DMS114 treated with DMSO at 0.1 percent for 48 hours (cell line): ENCODE measurements at regions not wholly inside any gene's neighbourhood (a gene's known extent, or its start where the extent isn't known, plus 50 kb on each side); places are given as distances from the start of the nearest gene placed in this dataset.
"Not testable (repeated sequence)": the region's sequence is repeated elsewhere in the genome, so short reads cannot be mapped to it uniquely, and the experiment has no call there.

Experiments used
- DNase-seq: peaks from one replicate; lab custom pipeline; 2025; ENCODE audit not compliant: unreplicated experiment; lab: John Stamatoyannopoulos, UW

GRCh38 chr1:157460381-157460780 is 91.9 kb downstream of the FCRL5 start:
- DNase-seq: no peak

DNA sequence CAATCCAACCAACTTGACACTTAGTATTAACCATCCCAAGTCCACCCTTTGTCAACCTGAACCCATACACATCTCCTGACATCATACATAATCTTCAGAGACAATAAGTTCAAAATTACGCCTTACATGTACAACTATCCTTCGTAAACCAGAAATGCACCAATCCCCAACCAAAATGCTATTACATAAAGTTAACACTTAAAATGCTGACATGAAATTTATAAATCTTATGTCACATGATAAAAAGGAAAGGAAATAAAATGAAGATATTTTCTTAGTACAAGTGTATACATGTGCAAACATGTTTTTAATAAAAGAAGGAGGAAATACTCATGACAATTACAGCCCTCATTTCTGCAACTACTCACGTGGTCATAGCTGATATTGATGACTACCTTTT is 95.0 kb downstream of the FCRL5 start:
- no peak for DNase-seq

DNA sequence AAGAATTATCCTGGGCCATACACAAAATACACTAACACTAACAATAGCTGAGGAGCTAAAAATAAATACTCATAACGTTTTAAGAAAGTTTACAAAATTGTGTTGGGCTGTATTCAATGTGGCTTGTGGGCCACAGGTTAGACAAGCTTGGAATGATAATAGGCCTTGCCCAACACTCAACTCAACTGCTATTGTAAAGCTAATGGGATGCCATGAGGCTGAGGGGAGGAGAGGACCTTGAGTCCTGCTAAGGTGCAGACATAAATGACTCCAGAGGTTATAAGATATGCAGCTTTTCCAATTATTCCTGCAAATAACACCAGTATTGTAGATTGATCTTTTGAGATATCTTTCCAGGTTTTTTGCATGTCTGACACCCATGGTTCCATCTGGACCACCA is 97.0 kb downstream of the FCRL5 start:
- DNase-seq: no peak

DNA sequence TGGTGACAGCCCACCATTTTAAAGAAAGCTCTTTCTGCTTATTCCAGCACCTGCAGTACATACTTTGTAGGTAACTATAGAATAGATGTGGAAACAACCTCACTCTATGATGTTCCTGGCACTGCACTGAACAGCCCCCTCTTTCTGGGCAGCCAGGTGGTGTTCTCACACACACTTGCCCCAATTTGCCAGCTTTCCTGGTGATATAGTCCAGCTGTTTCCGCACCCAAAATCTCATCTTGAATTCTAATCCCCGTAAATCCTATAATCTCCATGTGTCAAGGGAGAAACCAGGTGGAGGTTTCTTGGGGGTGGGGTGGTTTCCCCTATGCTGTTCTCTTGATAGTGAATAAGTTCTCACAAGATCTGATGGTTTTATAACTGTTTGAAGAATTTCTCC is 102.2 kb downstream of the FCRL5 start:
- DNase-seq: no peak

DNA sequence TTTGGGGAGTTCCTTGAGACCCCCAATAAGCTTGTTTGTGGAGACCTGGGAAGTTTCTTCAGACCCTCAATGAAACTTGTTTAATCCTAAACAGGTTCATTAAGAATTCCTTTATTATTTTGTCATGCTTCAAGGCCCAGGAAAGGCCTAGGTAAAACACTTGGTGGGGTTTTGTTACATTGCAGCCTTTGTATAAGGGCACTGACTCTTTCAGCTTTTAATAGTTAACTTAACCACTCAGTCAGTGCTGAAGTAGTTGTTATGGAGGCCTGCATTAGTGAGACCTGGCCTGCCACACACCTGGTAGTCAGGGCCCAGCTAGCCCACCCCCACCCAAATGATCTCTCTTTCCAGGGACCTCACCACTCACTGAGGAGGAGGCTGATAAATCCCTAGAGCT is 103.7 kb downstream of the FCRL5 start:
- no peak for DNase-seq

DNA sequence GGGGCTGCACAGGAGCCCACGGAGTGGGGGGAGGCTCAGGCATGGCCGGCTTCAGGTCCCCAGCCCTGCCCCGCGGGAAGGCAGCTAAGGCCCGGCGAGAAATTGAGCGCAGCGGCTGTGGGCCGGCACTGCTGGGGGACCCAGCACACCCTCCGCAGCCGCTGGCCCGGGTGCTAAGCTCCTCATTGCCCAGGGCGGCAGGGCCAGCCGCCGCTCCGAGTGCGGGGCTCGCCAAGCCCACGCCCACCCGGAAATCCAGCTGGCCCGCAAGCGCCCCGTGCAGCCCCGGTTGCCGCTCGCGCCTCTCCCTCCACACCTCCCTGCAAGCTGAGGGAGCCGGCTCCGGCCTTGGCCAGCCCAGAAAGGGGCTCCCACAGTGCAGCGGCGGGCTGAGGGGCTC is 106.0 kb downstream of the FCRL5 start:
- not testable (repeated sequence) for DNase-seq

DNA sequence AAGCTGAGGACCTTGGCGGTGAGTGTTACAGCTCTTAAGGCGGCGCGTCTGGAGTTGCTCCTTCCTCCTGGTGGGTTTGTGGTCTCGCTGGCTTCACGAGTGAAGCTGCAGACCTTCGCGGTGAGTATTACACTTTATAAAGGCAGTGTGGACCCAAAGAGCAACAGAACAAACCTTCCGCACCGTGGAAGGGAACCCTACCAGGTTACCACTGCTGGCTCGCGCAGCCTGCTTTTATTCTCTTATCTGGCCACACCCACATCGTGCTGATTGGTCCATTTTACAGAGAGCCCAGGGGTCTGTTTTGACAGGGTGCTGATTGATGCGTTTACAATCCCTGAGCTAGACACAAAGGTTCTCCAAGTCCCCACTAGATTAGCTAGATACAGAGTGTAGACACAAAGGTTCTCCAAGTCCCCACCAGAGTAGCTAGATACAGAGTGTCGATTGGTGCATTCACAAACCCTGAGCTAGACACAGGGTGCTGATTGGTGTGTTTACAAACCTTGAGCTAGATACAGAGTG is 106.6 kb downstream of the FCRL5 start:
- DNase-seq: not testable (repeated sequence)

GRCh38 chr1:157442065-157442464 is 110.2 kb downstream of the FCRL5 start:
- no peak for DNase-seq

DNA sequence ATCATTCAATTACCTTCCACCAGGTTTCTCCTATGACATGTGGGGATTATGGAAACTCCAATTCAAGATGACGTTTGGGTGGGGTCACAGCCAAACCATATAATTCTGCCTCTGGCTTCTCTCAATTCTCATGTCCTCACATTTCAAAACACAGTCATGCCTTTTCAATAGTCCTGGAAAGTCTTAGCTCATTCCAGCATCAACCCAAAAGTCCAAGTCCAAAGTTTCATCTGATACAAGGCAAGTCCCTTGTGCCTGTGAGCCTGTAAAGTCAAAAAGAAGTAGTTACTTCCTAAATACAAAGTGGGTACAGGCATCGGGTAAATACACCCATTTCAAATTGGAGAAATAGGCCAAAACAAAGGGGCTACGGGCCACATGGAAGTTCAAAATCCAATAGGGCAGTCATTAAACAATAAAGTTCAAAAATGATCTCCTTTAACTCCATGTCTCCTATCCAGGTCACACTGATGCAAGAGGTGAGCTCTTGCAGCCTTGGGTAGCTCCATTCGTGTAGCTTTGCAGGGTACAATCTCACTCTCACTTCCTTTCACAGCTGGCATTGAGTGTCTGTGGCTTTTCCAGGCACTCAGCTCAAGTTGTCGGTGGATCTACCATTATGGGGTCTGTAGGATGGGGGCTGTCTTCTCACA is 112.9 kb downstream of the FCRL5 start:
- DNase-seq: no peak

- no peak for DNase-seq
Measured at GRCh38 chr1:157438613-157439012, 113.7 kb downstream of the FCRL5 start.

DNA sequence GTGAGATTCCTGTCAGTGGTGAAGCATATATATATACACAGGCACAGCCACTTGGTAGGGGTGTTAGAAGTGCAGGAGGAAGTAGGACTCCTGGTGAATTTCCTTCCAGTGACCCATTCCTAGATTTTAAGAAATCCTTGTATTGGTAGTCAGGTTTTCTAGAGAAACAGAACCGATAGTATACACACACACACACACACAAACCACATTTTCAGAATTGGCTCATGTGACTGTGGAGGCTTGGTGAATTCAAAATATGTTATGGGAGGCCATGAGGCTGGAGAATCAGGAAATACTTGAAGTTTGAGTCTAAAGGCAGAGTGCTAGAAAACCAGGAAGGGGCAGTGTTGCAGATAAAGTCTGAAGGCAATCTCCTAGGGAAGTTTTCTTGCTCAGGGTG is 114.2 kb downstream of the FCRL5 start:
- DNase-seq: no peak

DNA sequence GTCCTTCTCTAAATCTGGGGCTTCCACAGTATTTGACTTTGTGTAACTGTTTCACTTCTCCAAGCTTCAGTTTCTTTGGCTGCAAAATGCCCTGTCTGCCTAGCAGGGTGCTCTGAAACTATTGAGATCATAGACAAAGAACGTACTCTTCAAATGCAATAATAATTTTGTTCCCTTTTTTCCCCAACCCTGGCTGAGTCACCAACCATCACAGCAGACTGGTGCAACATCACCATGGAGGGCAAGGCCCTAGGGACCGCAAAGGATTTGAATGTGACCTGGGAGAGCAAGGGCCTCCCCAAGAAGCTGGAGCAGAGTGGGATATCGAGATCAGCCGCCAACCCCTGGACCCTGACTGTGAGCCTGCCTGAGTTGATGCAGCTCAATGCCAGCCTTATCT is 115.0 kb downstream of the FCRL5 start:
- no peak for DNase-seq

GRCh38 chr1:157431751-157432150 is 120.6 kb downstream of the FCRL5 start:
- DNase-seq: no peak

- DNase-seq: no peak
Measured at GRCh38 chr1:157429601-157430240, 122.6 kb downstream of the FCRL5 start.

- DNase-seq: not testable (repeated sequence)
Measured at GRCh38 chr1:157423764-157424163, 128.6 kb downstream of the FCRL5 start.

DNA sequence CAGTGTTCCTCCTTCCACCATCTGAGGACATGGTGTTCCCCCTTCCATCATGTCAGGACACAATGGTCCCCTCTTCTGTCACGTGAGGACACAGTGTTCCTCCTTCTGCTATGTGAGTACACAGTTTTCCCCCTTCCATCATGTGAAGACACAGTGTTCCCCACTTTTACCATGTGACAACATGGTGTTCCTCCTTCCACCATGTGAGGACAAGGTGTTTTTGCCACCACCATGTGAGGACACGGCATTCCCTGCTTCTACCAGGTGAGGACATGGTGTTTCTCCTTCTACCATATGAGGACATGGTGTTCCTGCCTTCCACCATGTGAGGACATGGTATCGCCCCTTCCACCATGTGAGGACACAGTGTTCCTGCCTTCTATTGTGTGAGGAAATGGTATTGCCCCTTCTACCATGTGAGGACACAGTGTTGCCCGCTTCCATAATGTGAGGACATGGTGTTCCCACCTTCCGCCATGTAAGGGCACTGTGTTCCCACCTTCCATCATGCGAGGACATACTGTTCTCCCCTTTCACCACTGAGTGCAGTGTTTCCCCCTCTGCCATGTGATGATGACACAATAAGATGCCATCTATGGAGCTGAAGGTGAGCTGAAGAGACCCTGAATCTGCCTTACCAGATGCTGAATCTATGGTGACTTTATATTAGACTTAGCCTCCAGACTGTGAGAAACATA is 132.3 kb downstream of the FCRL5 start:
- no peak for DNase-seq

DNA sequence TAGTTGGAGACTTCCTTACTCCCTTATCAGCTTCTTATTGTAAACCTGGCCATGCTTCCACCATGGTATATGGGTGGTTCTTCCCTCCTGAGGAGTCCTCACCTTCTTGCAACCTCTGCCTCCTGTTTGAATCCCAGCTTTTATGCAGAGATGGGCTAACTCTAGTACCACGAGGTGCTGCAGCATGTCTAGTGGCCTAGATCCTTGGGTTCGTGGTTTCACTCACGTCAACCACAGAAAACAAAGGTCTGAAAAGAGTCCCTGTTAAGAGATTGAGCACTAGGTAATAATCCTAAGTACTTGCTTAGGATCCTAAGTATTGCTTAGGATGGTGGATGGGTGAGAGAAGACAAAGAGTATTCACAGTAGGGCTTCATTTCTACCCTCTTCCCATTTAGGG is 133.7 kb downstream of the FCRL5 start:
- no peak for DNase-seq

DNA sequence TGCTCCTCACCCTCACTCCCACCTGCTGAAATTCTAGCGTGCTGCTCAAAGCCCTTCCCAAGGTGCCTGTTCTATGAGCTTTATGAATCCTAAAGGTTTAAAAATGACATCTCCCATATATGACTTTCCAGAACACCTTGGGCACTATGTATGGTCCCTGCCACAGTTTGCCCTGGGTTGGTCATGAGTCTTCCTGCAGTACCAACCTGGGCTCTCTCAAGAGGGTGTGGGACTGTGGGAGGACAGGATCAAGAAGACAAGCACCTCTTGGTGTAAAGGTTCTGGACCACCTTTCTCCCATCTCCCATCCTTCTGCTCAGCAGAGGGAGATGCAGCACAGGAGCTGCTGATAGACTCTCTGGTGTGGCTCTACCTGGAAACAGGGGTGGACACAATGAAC is 134.1 kb downstream of the FCRL5 start:
- DNase-seq: no peak

DNA sequence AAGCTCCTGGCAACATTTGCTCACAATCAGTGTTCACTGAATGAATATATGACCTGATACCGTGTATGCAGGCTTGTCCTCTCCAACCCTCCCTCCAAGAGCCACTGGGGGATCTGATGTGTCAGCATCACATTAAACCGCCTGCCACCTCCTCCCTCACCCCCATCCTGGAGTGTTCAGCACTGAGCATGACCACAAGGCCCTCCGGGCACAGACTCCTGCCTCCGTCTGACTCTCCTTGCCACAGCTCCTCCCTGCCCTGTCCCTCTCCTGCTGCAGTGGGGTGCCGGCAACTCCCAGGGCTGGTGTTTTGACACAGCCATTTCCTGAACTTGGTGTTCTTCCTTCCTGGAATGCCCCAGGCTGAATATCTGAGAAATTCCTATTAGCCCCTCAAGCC is 136.7 kb downstream of the FCRL5 start:
- no peak for DNase-seq

DNA sequence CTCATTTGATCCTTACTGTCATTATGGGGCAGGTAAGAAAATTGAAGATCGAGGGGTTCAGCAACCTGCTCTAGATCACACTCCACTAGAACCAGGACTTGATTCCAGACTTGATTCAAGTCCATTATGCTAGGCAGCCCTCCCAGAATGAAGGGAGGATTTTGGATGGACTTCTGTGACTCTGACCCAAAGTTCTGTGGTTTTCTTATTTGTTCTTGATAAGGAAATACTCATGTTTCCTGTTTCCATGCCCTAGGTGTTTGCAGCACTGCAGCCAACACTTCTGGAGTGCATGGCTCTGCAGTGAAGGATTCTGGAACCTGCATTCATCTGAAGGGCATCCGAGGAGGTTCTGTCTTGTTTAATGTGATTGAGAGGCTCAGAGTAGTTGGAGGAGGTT is 140.0 kb downstream of the FCRL5 start:
- no peak for DNase-seq

- no peak for DNase-seq
Measured at GRCh38 chr1:157411769-157412168, 140.5 kb downstream of the FCRL5 start.

DNA sequence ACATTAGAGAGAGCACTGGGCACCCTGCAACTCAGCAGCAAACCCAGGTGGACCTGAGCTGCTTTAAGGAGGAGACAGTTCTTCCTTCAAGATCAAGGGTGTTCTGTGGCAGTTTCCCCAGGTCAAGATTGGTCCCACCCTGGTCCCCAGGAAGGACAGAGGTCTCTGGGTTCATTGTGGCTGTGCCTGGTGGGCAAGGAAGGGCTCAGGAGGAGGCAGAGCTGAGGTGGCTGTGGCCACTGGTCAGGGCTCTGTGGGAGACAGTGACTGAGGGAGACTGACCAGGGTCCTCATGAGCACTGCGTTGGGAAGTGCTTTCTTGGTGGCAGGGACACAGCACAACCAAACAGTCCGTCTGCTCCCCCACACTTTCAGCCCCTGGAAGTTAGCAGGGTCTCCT is 141.3 kb downstream of the FCRL5 start:
- DNase-seq: no peak
